ENCODE measurements at regions not wholly inside any gene's neighbourhood (a gene's known extent, or its start where the extent isn't known, plus 50 kb on each side); places are given as distances from the start of the nearest gene placed in this dataset.

- H4K20me1 ChIP-seq (ENCODE audit: insufficient read depth, low read length): no peaks in the 10 kb centered on the region
- H3K4me1 ChIP-seq (ENCODE audit: insufficient read depth, low read length): no peaks in the 10 kb centered on the region
- no peak overlapping the region for H3K4me3 ChIP-seq (replicated peaks in 1 of 3; ENCODE audit: insufficient read depth in 1 of 3, low read depth in 2 of 3, low read length in 3 of 3)
- H3K27me3 ChIP-seq (ENCODE audit: control insufficient read depth in 1 of 2, insufficient read depth in 2 of 2, low read length in 2 of 2): no peaks in the 10 kb centered on the region
- CTCF ChIA-PET (ENCODE audit: low intra/inter-chr PET ratio, low total read pairs): no interaction called here
- no peaks in the 10 kb centered on the region for H3K9me3 ChIP-seq (ENCODE audit: low read length)
- ATAC-seq: no peak
- no peak overlapping the region for H3K27ac ChIP-seq (ENCODE audit: extremely low read length, insufficient read depth, low read length)
- H3K9ac ChIP-seq (ENCODE audit: insufficient read depth, low read depth, low read length): no peak overlapping the region
- POLR2A ChIA-PET: no interaction called here
- FAIRE-seq: no peak
- H3K79me2 ChIP-seq (ENCODE audit: insufficient read depth, low read length): no peaks in the 10 kb centered on the region
- DNase-seq (ENCODE audit: low spot score): no peak
- H3K4me2 ChIP-seq (ENCODE audit: low read depth, low read length): no peak overlapping the region
- TF ChIP-seq MAFF (IDR thresholded peaks at IDR 0.05; ENCODE audit: low read depth, low read length) (peak; percentile 38; the same call in 1 of the 2 replicates), CBX1 (IDR thresholded peaks at IDR 0.05; ENCODE audit: low read depth) (no peak), MAFK (conservative IDR thresholded peaks at IDR 0.05 in 1 of 2, IDR thresholded peaks at IDR 0.05 in 1 of 2; ENCODE audit: low read length in 2 of 2) (peak; percentile 32 to 45; a peak in 2 of 4 replicates)
- no peaks in the 10 kb centered on the region for H3K36me3 ChIP-seq (replicated peaks in 1 of 2; ENCODE audit: control insufficient read depth in 1 of 2, insufficient read depth in 2 of 2, low read length in 2 of 2)
- no TSS peak for BruUV-seq (replicated peaks)
- in situ Hi-C loops (cut with HindIII; ENCODE audit: extremely low pct_ligation_motif_present, low pct_unique_long_range_greater_than_20kb): no loop called here
- H2AFZ ChIP-seq (ENCODE audit: low read length): no peak overlapping the region
- intact Hi-C loops (cut with micrococcal nuclease; ENCODE audit: unreplicated experiment): no loop called here
- 0% methylated on average over 3 of the region's 3 CpGs for WGBS (ENCODE audit: low lambda C conversion rate)
Observed at GRCh38 chr4:66501997-66502396, 831.7 kb upstream of the EPHA5 start.

GRCh38 chr4:66490729-66491128 is 820.4 kb upstream of the EPHA5 start:
- H3K27ac ChIP-seq (ENCODE audit: extremely low read length, insufficient read depth, low read length): no peak overlapping the region
- BruUV-seq (replicated peaks): no TSS peak
- TF ChIP-seq ZBTB25 (CRISPR knock-in tag; IDR thresholded peaks at IDR 0.05) (no peak), KDM6A (CRISPR knock-in tag; IDR thresholded peaks at IDR 0.05; ENCODE audit: low read depth) (no peak), SALL2 (CRISPR knock-in tag; IDR thresholded peaks at IDR 0.05) (no peak), MAFF (IDR thresholded peaks at IDR 0.05; ENCODE audit: low read depth, low read length) (no peak), DNMT1 (CRISPR knock-in tag; IDR thresholded peaks at IDR 0.05) (no peak), BCL3 (CRISPR knock-in tag; IDR thresholded peaks at IDR 0.05) (no peak), ZNF740 (CRISPR knock-in tag; IDR thresholded peaks at IDR 0.05) (no peak), ZKSCAN5 (CRISPR knock-in tag; IDR thresholded peaks at IDR 0.05) (no peak), ZZZ3 (CRISPR knock-in tag; IDR thresholded peaks at IDR 0.05; ENCODE audit: borderline replicate concordance) (no peak), ZGPAT (CRISPR knock-in tag; IDR thresholded peaks at IDR 0.05) (no peak)

More at GRCh38 chr4:66490729-66491128, 820.4 kb upstream of the EPHA5 start:
- FAIRE-seq: no peak
- no peaks in the 10 kb centered on the region for H3K4me1 ChIP-seq (ENCODE audit: insufficient read depth, low read length)
- 4% methylated on average over 2 of the region's 2 CpGs for WGBS (ENCODE audit: low lambda C conversion rate)
- no peaks in the 10 kb centered on the region for H3K36me3 ChIP-seq (replicated peaks in 1 of 2; ENCODE audit: control insufficient read depth in 1 of 2, insufficient read depth in 2 of 2, low read length in 2 of 2)
- intact Hi-C loops (cut with micrococcal nuclease; ENCODE audit: unreplicated experiment): no loop called here
- H3K79me2 ChIP-seq (ENCODE audit: insufficient read depth, low read length): no peaks in the 10 kb centered on the region
- no peak overlapping the region for H2AFZ ChIP-seq (ENCODE audit: low read length)
- no peak overlapping the region for H3K9ac ChIP-seq (ENCODE audit: insufficient read depth, low read depth, low read length)
- POLR2A ChIA-PET: no interaction called here
- H3K9me3 ChIP-seq (ENCODE audit: low read length): no peaks in the 10 kb centered on the region
- H3K4me3 ChIP-seq (replicated peaks in 1 of 3; ENCODE audit: insufficient read depth in 1 of 3, low read depth in 2 of 3, low read length in 3 of 3): no peak overlapping the region
- H4K20me1 ChIP-seq (ENCODE audit: insufficient read depth, low read length): no peaks in the 10 kb centered on the region
- CTCF ChIA-PET (ENCODE audit: low intra/inter-chr PET ratio, low total read pairs): no interaction called here
- no peak for DNase-seq (ENCODE audit: low spot score)
- no peak for ATAC-seq
- H3K4me2 ChIP-seq (ENCODE audit: low read depth, low read length): no peak overlapping the region
- H3K27me3 ChIP-seq (ENCODE audit: control insufficient read depth in 1 of 2, insufficient read depth in 2 of 2, low read length in 2 of 2): no peaks in the 10 kb centered on the region
- in situ Hi-C loops (cut with HindIII; ENCODE audit: extremely low pct_ligation_motif_present, low pct_unique_long_range_greater_than_20kb): no loop called here

All from HepG2 (cell line).